ENCODE measurements at regions not wholly inside any gene's neighbourhood (a gene's known extent, or its start where the extent isn't known, plus 50 kb on each side); places are given as distances from the start of the nearest gene placed in this dataset.

GRCh38 chr4:138085736-138086305, 156.3 kb downstream of the SLC7A11 start:
- DNase-seq (ENCODE audit: low read depth) = no peak

GRCh38 chr4:138078751-138079520, 163.2 kb downstream of the SLC7A11 start:
- no peak for DNase-seq (ENCODE audit: low read depth)

- no peak for DNase-seq (ENCODE audit: low read depth)
Measured at GRCh38 chr4:138078253-138078652, 163.9 kb downstream of the SLC7A11 start.

GRCh38 chr4:138076561-138076960, 165.6 kb downstream of the SLC7A11 start:
- no peak for DNase-seq (ENCODE audit: low read depth)

- no peak for DNase-seq (ENCODE audit: low read depth)
Measured at GRCh38 chr4:138070816-138071215, 171.3 kb downstream of the SLC7A11 start.

GRCh38 chr4:138063581-138063980, 178.6 kb downstream of the SLC7A11 start:
- DNase-seq (ENCODE audit: low read depth) = no peak

GRCh38 chr4:138062929-138063328, 179.2 kb downstream of the SLC7A11 start:
- DNase-seq (ENCODE audit: low read depth) = no peak

- DNase-seq (ENCODE audit: low read depth) = no peak
Measured at GRCh38 chr4:138056541-138056940, 185.6 kb downstream of the SLC7A11 start.

- DNase-seq (ENCODE audit: low read depth) = no peak
Measured at GRCh38 chr4:138055890-138056289, 186.3 kb downstream of the SLC7A11 start.

GRCh38 chr4:138053641-138054301, 188.4 kb downstream of the SLC7A11 start:
- peak; percentile 81 for DNase-seq (ENCODE audit: low read depth)

GRCh38 chr4:138052806-138053632, 189.1 kb downstream of the SLC7A11 start:
- no peak for DNase-seq (ENCODE audit: low read depth)

GRCh38 chr4:138051157-138051556, 191.0 kb downstream of the SLC7A11 start:
- no peak for DNase-seq (ENCODE audit: low read depth)

- no peak for DNase-seq (ENCODE audit: low read depth)
Measured at GRCh38 chr4:138050601-138051000, 191.5 kb downstream of the SLC7A11 start.

GRCh38 chr4:138049355-138049754, 192.8 kb downstream of the SLC7A11 start:
- DNase-seq (ENCODE audit: low read depth) = no peak

- DNase-seq (ENCODE audit: low read depth) = no peak
Measured at GRCh38 chr4:138047290-138047689, 194.9 kb downstream of the SLC7A11 start.

GRCh38 chr4:138045036-138045435, 197.1 kb downstream of the SLC7A11 start:
- DNase-seq (ENCODE audit: low read depth) = no peak

GRCh38 chr4:138039010-138039409, 203.1 kb downstream of the SLC7A11 start:
- DNase-seq (ENCODE audit: low read depth) = no peak

- DNase-seq (ENCODE audit: low read depth) = peak; percentile 49
Measured at GRCh38 chr4:138037696-138038095, 204.5 kb downstream of the SLC7A11 start.

GRCh38 chr4:138035781-138036258, 206.3 kb downstream of the SLC7A11 start:
- DNase-seq (ENCODE audit: low read depth) = no peak

- no peak for DNase-seq (ENCODE audit: low read depth)
Measured at GRCh38 chr4:138034871-138035270, 207.3 kb downstream of the SLC7A11 start.

- no peak for DNase-seq (ENCODE audit: low read depth)
Measured at GRCh38 chr4:138032222-138032621, 209.9 kb downstream of the SLC7A11 start.

GRCh38 chr4:138030375-138030774, 211.8 kb downstream of the SLC7A11 start:
- no peak for DNase-seq (ENCODE audit: low read depth)

Data from GM04504 (cell line).